ENCODE measurements at regions not wholly inside any gene's neighbourhood (a gene's known extent, or its start where the extent isn't known, plus 50 kb on each side); places are given as distances from the start of the nearest gene placed in this dataset.

- no peak for DNase-seq (ENCODE audit: low read depth)
Measured at GRCh38 chr3:137958636-137959035, 51.3 kb upstream of the CLDN18 start.
